Astrocyte (in vitro differentiated cells and primary cell): ENCODE measurements at regions not wholly inside any gene's neighbourhood (a gene's known extent, or its start where the extent isn't known, plus 50 kb on each side); places are given as distances from the start of the nearest gene placed in this dataset.

Experiments used
- DNase-seq: peaks from one replicate; pipeline ENCODE4 v3.0.0-alpha.2; 2010; ENCODE audit warnings: low read depth
- FAIRE-seq: peaks from 2 replicates; lab custom pipeline; 2011; peaks lifted over from hg19 to GRCh38; lab: Jason Lieb, UNC
- H2AFZ ChIP-seq: 2 replicates; pipeline ENCODE4 v1.6.0; 2012; ENCODE audit warnings: low read depth, low read length, inconsistent platforms
- H3K27ac ChIP-seq: 2 replicates; pipeline ENCODE4 v1.5.1; 2011; ENCODE audit warnings: low read depth, low read length, inconsistent platforms
- H3K27me3 ChIP-seq: 2 replicates; pipeline ENCODE4 v1.6.0; 2011; ENCODE audit warnings: low read length, inconsistent platforms; ENCODE audit not compliant: insufficient read depth
- H3K36me3 ChIP-seq: 2 replicates; pipeline ENCODE4 v1.5.1; 2011; ENCODE audit warnings: low read length, inconsistent platforms; ENCODE audit not compliant: insufficient read depth
- H3K4me1 ChIP-seq: 2 replicates; pipeline ENCODE4 v1.5.1; 2011; ENCODE audit warnings: low read length, inconsistent platforms; ENCODE audit not compliant: insufficient read depth
- H3K4me2 ChIP-seq: 2 replicates; pipeline ENCODE4 v1.6.0; 2012; ENCODE audit warnings: low read length, inconsistent platforms
- H3K4me3 ChIP-seq: 2 replicates; pipeline ENCODE4 v1.5.1; 2011; ENCODE audit warnings: low read depth, mild to moderate bottlenecking, low read length, inconsistent platforms; ENCODE audit not compliant: insufficient read depth
- H3K79me2 ChIP-seq: 2 replicates; pipeline ENCODE4 v1.6.0; 2012; ENCODE audit warnings: mild to moderate bottlenecking, low read length, inconsistent platforms; ENCODE audit not compliant: insufficient read depth
- H3K9ac ChIP-seq: 2 replicates; pipeline ENCODE4 v1.6.0; 2012; ENCODE audit warnings: mild to moderate bottlenecking, low read length, inconsistent platforms
- H3K9me3 ChIP-seq: 2 replicates; pipeline ENCODE4 v1.5.1; 2012; ENCODE audit warnings: low read depth, mild to moderate bottlenecking, low read length, inconsistent platforms; ENCODE audit not compliant: insufficient read depth
- H4K20me1 ChIP-seq: 2 replicates; pipeline ENCODE4 v1.6.0; 2012; ENCODE audit warnings: low read length, inconsistent platforms; ENCODE audit not compliant: insufficient read depth
- H3K27ac Mint-ChIP-seq: one replicate; pipeline ENCODE4 v1.8.0; 2021; ENCODE audit warnings: mild to moderate bottlenecking, mixed read lengths; ENCODE audit not compliant: unreplicated experiment
- H3K27me3 Mint-ChIP-seq: one replicate; pipeline ENCODE4 v1.8.0; 2021; ENCODE audit warnings: low read depth, mixed read lengths; ENCODE audit not compliant: unreplicated experiment
- H3K36me3 Mint-ChIP-seq: one replicate; pipeline ENCODE4 v1.8.0; 2021; ENCODE audit warnings: low read depth, mixed read lengths; ENCODE audit not compliant: unreplicated experiment
- H3K4me1 Mint-ChIP-seq: one replicate; pipeline ENCODE4 v1.8.0; 2021; ENCODE audit warnings: low read depth, mixed read lengths; ENCODE audit not compliant: unreplicated experiment
- H3K4me3 Mint-ChIP-seq: one replicate; pipeline ENCODE4 v1.8.0; 2021; ENCODE audit warnings: mild to moderate bottlenecking, moderate library complexity, mixed read lengths; ENCODE audit not compliant: unreplicated experiment
- H3K9me3 Mint-ChIP-seq: one replicate; pipeline ENCODE4 v1.8.0; 2021; ENCODE audit warnings: mild to moderate bottlenecking, mixed read lengths; ENCODE audit not compliant: unreplicated experiment
- EZH2 ChIP-seq: IDR thresholded peaks from 2 replicates; pipeline ENCODE4 v1.6.1; 2012; ENCODE audit warnings: mild to moderate bottlenecking, low read length, inconsistent platforms; ENCODE audit not compliant: insufficient read depth
- TF ChIP-seq, protein P1 (sequence below): IDR thresholded peaks from 2 replicates; pipeline ENCODE4 v1.5.1; 2011; ENCODE audit warnings: low read depth, mild to moderate bottlenecking, inconsistent platforms, low read length, moderate library complexity; ENCODE audit not compliant: insufficient read depth

DNA sequence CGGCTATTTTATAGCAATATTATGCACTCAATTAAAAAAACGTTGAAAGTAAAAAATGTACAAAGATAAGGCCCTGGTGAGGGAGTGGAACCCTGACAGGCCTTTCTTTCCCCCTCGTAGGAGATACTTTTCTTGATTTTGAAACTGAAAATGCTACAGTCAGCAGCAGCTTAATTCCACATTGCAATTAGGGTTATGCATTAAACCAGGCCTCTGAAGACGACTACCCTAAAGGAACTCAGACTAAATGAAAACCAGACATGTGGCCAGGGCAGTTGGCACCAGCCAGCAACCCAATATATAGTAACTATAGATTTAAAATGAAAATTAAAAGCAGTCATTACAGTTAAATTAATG lies 463.2 kb upstream of the MAF start:
- H3K27me3 ChIP-seq = no peaks in the 10 kb centered on the region
- peaks cover 4% of the 10 kb centered on the region for H3K27me3 Mint-ChIP-seq

GRCh38 chr16:80063031-80063712 lies 462.6 kb upstream of the MAF start:
- Histone ChIP-seq H3K9ac (no peak overlapping the region), H2AFZ (no peak overlapping the region), H4K20me1 (no peaks in the 10 kb centered on the region), H3K27ac (no peak overlapping the region), H3K9me3 (no peaks in the 10 kb centered on the region), H3K4me3 (no peak overlapping the region), H3K36me3 (no peaks in the 10 kb centered on the region), H3K79me2 (no peaks in the 10 kb centered on the region), H3K4me1 (no peaks in the 10 kb centered on the region), H3K27me3 (no peaks in the 10 kb centered on the region), H3K4me2 (no peak overlapping the region)
- H3K9me3 Mint-ChIP-seq = no peaks in the 10 kb centered on the region
- H3K4me1 Mint-ChIP-seq = no peaks in the 10 kb centered on the region
- no peaks in the 10 kb centered on the region for H3K36me3 Mint-ChIP-seq
- no peak overlapping the region for H3K27ac Mint-ChIP-seq
- peaks cover 5% of the 10 kb centered on the region for H3K27me3 Mint-ChIP-seq
- FAIRE-seq = no peak
- TF ChIP-seq, protein P1, sequence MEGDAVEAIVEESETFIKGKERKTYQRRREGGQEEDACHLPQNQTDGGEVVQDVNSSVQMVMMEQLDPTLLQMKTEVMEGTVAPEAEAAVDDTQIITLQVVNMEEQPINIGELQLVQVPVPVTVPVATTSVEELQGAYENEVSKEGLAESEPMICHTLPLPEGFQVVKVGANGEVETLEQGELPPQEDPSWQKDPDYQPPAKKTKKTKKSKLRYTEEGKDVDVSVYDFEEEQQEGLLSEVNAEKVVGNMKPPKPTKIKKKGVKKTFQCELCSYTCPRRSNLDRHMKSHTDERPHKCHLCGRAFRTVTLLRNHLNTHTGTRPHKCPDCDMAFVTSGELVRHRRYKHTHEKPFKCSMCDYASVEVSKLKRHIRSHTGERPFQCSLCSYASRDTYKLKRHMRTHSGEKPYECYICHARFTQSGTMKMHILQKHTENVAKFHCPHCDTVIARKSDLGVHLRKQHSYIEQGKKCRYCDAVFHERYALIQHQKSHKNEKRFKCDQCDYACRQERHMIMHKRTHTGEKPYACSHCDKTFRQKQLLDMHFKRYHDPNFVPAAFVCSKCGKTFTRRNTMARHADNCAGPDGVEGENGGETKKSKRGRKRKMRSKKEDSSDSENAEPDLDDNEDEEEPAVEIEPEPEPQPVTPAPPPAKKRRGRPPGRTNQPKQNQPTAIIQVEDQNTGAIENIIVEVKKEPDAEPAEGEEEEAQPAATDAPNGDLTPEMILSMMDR = no peak
- no peak for TF ChIP-seq EZH2
- H3K4me3 Mint-ChIP-seq = no peak overlapping the region
- DNase-seq = no peak

More for the DNA sequence above, 463.2 kb upstream of the MAF start:
- Mint-ChIP-seq H3K9me3 (no peaks in the 10 kb centered on the region), H3K27ac (no peak overlapping the region), H3K4me3 (no peak overlapping the region), H3K4me1 (no peaks in the 10 kb centered on the region), H3K36me3 (no peaks in the 10 kb centered on the region)
- Histone ChIP-seq H2AFZ (no peak overlapping the region), H3K27ac (no peak overlapping the region), H3K9me3 (no peaks in the 10 kb centered on the region), H3K79me2 (no peaks in the 10 kb centered on the region), H3K36me3 (no peaks in the 10 kb centered on the region), H3K9ac (no peak overlapping the region), H3K4me2 (no peak overlapping the region), H3K4me3 (no peak overlapping the region), H3K4me1 (no peaks in the 10 kb centered on the region), H4K20me1 (no peaks in the 10 kb centered on the region)
- FAIRE-seq = no peak
- DNase-seq = no peak
- TF ChIP-seq, protein P1 = no peak
- no peak for TF ChIP-seq EZH2

GRCh38 chr16:80062361-80063030 lies 462.0 kb upstream of the MAF start:
- no peaks in the 10 kb centered on the region for H3K4me1 Mint-ChIP-seq
- H3K27ac Mint-ChIP-seq = no peak overlapping the region
- TF ChIP-seq, protein P1 = no peak
- TF ChIP-seq EZH2 = no peak
- Histone ChIP-seq H3K36me3 (no peaks in the 10 kb centered on the region), H3K9ac (no peak overlapping the region), H4K20me1 (no peaks in the 10 kb centered on the region), H3K4me2 (no peak overlapping the region), H3K4me3 (no peak overlapping the region), H3K27ac (no peak overlapping the region), H3K79me2 (no peaks in the 10 kb centered on the region), H2AFZ (no peak overlapping the region), H3K27me3 (no peaks in the 10 kb centered on the region), H3K9me3 (no peaks in the 10 kb centered on the region), H3K4me1 (no peaks in the 10 kb centered on the region)
- FAIRE-seq = no peak
- H3K4me3 Mint-ChIP-seq = no peak overlapping the region
- no peaks in the 10 kb centered on the region for H3K36me3 Mint-ChIP-seq
- H3K9me3 Mint-ChIP-seq = no peaks in the 10 kb centered on the region
- no peak for DNase-seq
- peaks cover 8% of the 10 kb centered on the region for H3K27me3 Mint-ChIP-seq
